ENCODE measurements at regions not wholly inside any gene's neighbourhood (a gene's known extent, or its start where the extent isn't known, plus 50 kb on each side); places are given as distances from the start of the nearest gene placed in this dataset.

- no peak overlapping the region for H3K9ac ChIP-seq (ENCODE audit: low read length)
- no peaks in the 10 kb centered on the region for H3K36me3 ChIP-seq (ENCODE audit: control insufficient read depth in 1 of 2, insufficient read depth in 2 of 2, low read length in 2 of 2)
- no peaks in the 10 kb centered on the region for H3K9me2 ChIP-seq (ENCODE audit: insufficient read depth)
- H3K4me2 ChIP-seq (ENCODE audit: low read length), result no peak overlapping the region
- no peaks in the 10 kb centered on the region for H3K27me3 ChIP-seq (ENCODE audit: insufficient read depth, low read length)
- ChIA-PET RAD21 (ENCODE audit: low non-redundant PET in 1 of 2, low total read pairs in 2 of 2, uncharacterized antibody in 2 of 2, unreplicated experiment in 2 of 2) (no interaction called here), CTCF (no interaction called here), POLR2A (no interaction called here)
- no peak overlapping the region for H3K4me3 ChIP-seq (replicated peaks in 1 of 2; ENCODE audit: low read depth in 1 of 2, low read length in 2 of 2)
- H4K20me1 ChIP-seq (ENCODE audit: insufficient read depth), result no peaks in the 10 kb centered on the region
- H3K4me1 ChIP-seq (ENCODE audit: control insufficient read depth in 1 of 2, insufficient read depth in 2 of 2, low read length in 2 of 2), result no peaks in the 10 kb centered on the region
- no peak overlapping the region for H2AFZ ChIP-seq (ENCODE audit: low read depth, low read length, poor library complexity, severe bottlenecking)
- no peak overlapping the region for H3K27ac ChIP-seq (ENCODE audit: low read depth, low read length)
- TF ChIP-seq EGR1 (IDR thresholded peaks at IDR 0.05; ENCODE audit: low read depth) (no peak), CBX3 (IDR thresholded peaks at IDR 0.05; ENCODE audit: low read depth) (no peak), ZBTB33 (IDR thresholded peaks at IDR 0.05; ENCODE audit: extremely low read depth, insufficient replicate concordance, low read length) (no peak), ATF3 (IDR thresholded peaks at IDR 0.05) (no peak), EZH2 (IDR thresholded peaks at IDR 0.05) (no peak), MAX (IDR thresholded peaks at IDR 0.05) (no peak), SIN3A (IDR thresholded peaks at IDR 0.05; ENCODE audit: low read depth) (no peak), REST (IDR thresholded peaks at IDR 0.05; ENCODE audit: low read depth) (no peak), SRF (IDR thresholded peaks at IDR 0.05; ENCODE audit: low read depth) (no peak), JUND (IDR thresholded peaks at IDR 0.05) (no peak), ZNF274 (IDR thresholded peaks at IDR 0.05; ENCODE audit: low read depth, low read length) (no peak), TCF7L2 (IDR thresholded peaks at IDR 0.05; ENCODE audit: borderline replicate concordance, extremely low read depth, insufficient read depth, insufficient read length) (no peak), POLR2AphosphoS5 (IDR thresholded peaks at IDR 0.05; ENCODE audit: low read depth, low read length) (no peak), EZH2phosphoT487 (IDR thresholded peaks at IDR 0.05; ENCODE audit: borderline replicate concordance) (no peak), POLR2A (IDR thresholded peaks at IDR 0.05; ENCODE audit: borderline replicate concordance, extremely low read depth, insufficient read depth, insufficient read length) (no peak), FOSL1 (IDR thresholded peaks at IDR 0.05; ENCODE audit: low read depth) (no peak), YY1 (IDR thresholded peaks at IDR 0.05; ENCODE audit: extremely low read depth, insufficient replicate concordance, low read depth, low read length) (no peak), ZFX (IDR thresholded peaks at IDR 0.05) (no peak), RAD21 (IDR thresholded peaks at IDR 0.05; ENCODE audit: low read depth) (no peak), ELF1 (IDR thresholded peaks at IDR 0.05; ENCODE audit: borderline replicate concordance, low read depth) (no peak)
- no peak for ATAC-seq
- intact Hi-C loops (cut with micrococcal nuclease), result no loop called here
- H3K9me3 ChIP-seq (ENCODE audit: control insufficient read depth in 1 of 2, insufficient read depth in 1 of 2, low read depth in 1 of 2, low read length in 2 of 2), result no peaks in the 10 kb centered on the region; a peak in 1 of 4 replicates
- DNase-seq (ENCODE audit: low read depth, low spot score), result no peak
- no peaks in the 10 kb centered on the region for H3K79me2 ChIP-seq (ENCODE audit: insufficient read depth, low read length)
- no TSS peak for BruUV-seq (replicated peaks)
Observed at GRCh38 chr5:67528953-67529352, 332.4 kb upstream of the CD180 start.
